NT2/D1 (cell line): ENCODE measurements at regions not wholly inside any gene's neighbourhood (a gene's known extent, or its start where the extent isn't known, plus 50 kb on each side); places are given as distances from the start of the nearest gene placed in this dataset.

Experiments used
- SUZ12 ChIP-seq: IDR thresholded peaks from 2 replicates; pipeline ENCODE4 v1.6.1; 2011; ENCODE audit not compliant: insufficient read length, insufficient read depth; ENCODE audit errors: extremely low read depth
- YY1 ChIP-seq: IDR thresholded peaks from 2 replicates; pipeline ENCODE4 v1.6.1; 2011; ENCODE audit not compliant: insufficient read length, insufficient read depth
- ZNF274 ChIP-seq: IDR thresholded peaks from 2 replicates; pipeline ENCODE4 v1.6.1; 2011; ENCODE audit warnings: mild to moderate bottlenecking, low read depth, low read length

- no peak for TF ChIP-seq SUZ12
- TF ChIP-seq ZNF274, result no peak
- no peak for TF ChIP-seq YY1
These were observed 933.4 kb downstream of the PLA2G4A start for GRCh38 chr1:187762118-187762517.
